ENCODE measurements at regions not wholly inside any gene's neighbourhood (a gene's known extent, or its start where the extent isn't known, plus 50 kb on each side); places are given as distances from the start of the nearest gene placed in this dataset.
"Not testable (repeated sequence)": the region's sequence is repeated elsewhere in the genome, so short reads cannot be mapped to it uniquely, and the experiment has no call there.

- DNase-seq (ENCODE audit: extremely low spot score); POLR2A ChIA-PET: not testable (repeated sequence)
- TF ChIP-seq, protein P1, sequence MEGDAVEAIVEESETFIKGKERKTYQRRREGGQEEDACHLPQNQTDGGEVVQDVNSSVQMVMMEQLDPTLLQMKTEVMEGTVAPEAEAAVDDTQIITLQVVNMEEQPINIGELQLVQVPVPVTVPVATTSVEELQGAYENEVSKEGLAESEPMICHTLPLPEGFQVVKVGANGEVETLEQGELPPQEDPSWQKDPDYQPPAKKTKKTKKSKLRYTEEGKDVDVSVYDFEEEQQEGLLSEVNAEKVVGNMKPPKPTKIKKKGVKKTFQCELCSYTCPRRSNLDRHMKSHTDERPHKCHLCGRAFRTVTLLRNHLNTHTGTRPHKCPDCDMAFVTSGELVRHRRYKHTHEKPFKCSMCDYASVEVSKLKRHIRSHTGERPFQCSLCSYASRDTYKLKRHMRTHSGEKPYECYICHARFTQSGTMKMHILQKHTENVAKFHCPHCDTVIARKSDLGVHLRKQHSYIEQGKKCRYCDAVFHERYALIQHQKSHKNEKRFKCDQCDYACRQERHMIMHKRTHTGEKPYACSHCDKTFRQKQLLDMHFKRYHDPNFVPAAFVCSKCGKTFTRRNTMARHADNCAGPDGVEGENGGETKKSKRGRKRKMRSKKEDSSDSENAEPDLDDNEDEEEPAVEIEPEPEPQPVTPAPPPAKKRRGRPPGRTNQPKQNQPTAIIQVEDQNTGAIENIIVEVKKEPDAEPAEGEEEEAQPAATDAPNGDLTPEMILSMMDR (IDR thresholded peaks at IDR 0.05; ENCODE audit: control extremely low read depth, extremely low read depth, low read depth, missing control alignments): peak; percentile 62
- CTCF ChIA-PET: interaction anchor here (0.6 to 0.7 kb wide), 5 partner anchors 12 to 274 kb away, joined by 3 read pairs; partner anchors contain the start of gene VPS36
Observed at GRCh38 chr13:52235900-52236595, 76.7 kb upstream of the NEK3 start.

DNA sequence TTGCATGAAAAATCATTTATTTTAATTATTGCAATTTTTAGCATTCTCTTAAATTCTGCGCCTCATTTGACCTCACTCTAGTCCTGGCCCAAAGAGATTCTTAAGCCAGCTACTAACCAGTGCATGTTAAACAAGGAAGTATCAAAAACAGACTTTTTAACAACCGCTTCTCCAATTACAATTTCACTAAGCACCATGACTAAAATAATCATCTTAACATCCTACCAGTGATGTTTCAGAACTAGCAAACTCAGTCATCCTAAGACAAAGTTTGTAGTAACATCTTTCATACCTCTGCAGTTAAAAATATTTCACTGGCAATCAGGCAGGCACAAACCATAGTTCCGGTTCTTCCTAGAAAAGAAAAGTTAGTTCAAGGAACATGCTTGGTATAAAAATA lies 75.5 kb upstream of the NEK3 start:
- CTCF ChIA-PET; DNase-seq (ENCODE audit: extremely low spot score); POLR2A ChIA-PET: not testable (repeated sequence)

DNA sequence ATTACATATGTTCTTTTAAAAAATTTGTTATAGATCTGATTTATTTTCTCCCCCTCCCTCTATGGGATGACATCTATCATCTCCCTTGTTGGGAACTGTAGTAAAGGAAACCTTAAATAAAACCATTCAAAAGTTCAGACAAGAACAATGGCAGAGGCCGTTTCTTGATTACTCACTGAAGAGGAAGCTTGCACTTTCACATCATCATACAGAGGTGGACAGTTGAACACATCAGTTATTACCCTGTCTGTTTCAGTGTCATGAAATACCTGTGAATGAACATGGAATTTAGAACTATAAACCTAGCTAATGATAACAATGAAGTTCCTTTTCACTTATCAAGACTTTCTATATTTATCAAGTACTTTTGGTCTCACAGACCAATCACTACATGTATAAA lies 63.7 kb upstream of the NEK3 start:
- POLR2A ChIA-PET; CTCF ChIA-PET; DNase-seq (ENCODE audit: extremely low spot score): not testable (repeated sequence)

GRCh38 chr13:52213920-52214319 lies 54.5 kb upstream of the NEK3 start:
- CTCF ChIA-PET; DNase-seq (ENCODE audit: extremely low spot score); POLR2A ChIA-PET: not testable (repeated sequence)

- POLR2A ChIA-PET, CTCF ChIA-PET: not testable (repeated sequence)
Observed at GRCh38 chr13:52212886-52213285, 53.5 kb upstream of the NEK3 start.

GRCh38 chr13:52211416-52211776 lies 52.0 kb upstream of the NEK3 start:
- POLR2A ChIA-PET; DNase-seq (ENCODE audit: extremely low spot score); CTCF ChIA-PET: not testable (repeated sequence)

More at GRCh38 chr13:52212886-52213285, 53.5 kb upstream of the NEK3 start:
- DNase-seq (ENCODE audit: extremely low spot score): not testable (repeated sequence)

- POLR2A ChIA-PET, CTCF ChIA-PET: not testable (repeated sequence)
Observed at GRCh38 chr13:52210564-52211415, 51.4 kb upstream of the NEK3 start.

More at GRCh38 chr13:52210564-52211415, 51.4 kb upstream of the NEK3 start:
- DNase-seq (ENCODE audit: extremely low spot score): not testable (repeated sequence)

Data from GM10248 (cell line).